Activated naive CD4-positive, alpha-beta T cell treated with anti-CD3 and anti-CD28 coated beads for 36 hours (primary cell): ENCODE measurements at regions not wholly inside any gene's neighbourhood (a gene's known extent, or its start where the extent isn't known, plus 50 kb on each side); places are given as distances from the start of the nearest gene placed in this dataset.

Experiments
- CTCF ChIA-PET: fragments of 350-600 bp; sonication (Branson Sonifier 250); formaldehyde crosslinking; loops from one replicate; lab custom pipeline; 2021; ENCODE audit warnings: antibody characterized with exemption; lab: Charles Lee
- DNase-seq: peaks from one replicate; pipeline ENCODE4 v3.0.0-alpha.2; 2020
- H3K27ac Mint-ChIP-seq: one replicate; pipeline ENCODE4 v1.8.0; 2021; ENCODE audit warnings: mild to moderate bottlenecking, mixed read lengths
- H3K27me3 Mint-ChIP-seq: one replicate; pipeline ENCODE4 v1.8.0; 2021; ENCODE audit warnings: low read depth, mixed read lengths
- H3K36me3 Mint-ChIP-seq: one replicate; pipeline ENCODE4 v1.8.0; 2021; ENCODE audit warnings: low read depth, mixed read lengths
- H3K4me1 Mint-ChIP-seq: one replicate; pipeline ENCODE4 v1.8.0; 2021; ENCODE audit warnings: low read depth, mixed read lengths
- H3K4me3 Mint-ChIP-seq: one replicate; pipeline ENCODE4 v1.8.0; 2021; ENCODE audit warnings: mild to moderate bottlenecking, moderate library complexity, mixed read lengths
- H3K9me3 Mint-ChIP-seq: one replicate; pipeline ENCODE4 v1.8.0; 2021; ENCODE audit warnings: mixed read lengths
- intact Hi-C: fragments of 100-400 bp; cut with micrococcal nuclease; formaldehyde crosslinking; loops from one replicate; pipeline ENCODE4 v1.15.1; 2023

DNA sequence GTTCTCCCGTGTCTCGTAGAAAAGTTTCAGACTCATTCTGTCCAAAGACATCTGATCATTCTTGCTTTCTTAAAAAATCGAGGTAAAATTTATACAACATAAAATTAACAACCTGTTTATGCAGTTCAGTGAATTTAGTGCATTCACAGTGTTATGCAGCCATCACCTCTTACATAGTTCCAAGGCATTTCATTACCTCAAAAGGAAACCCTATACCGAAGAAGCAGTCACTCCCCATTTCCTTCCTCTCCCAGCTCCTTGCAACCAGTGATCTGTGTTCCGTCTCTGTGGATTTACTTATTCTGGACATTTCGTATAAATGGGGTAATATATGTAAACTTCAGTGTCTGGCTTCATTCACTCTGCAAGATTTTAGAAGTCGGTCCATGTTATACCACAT, 103.5 kb upstream of the HS3ST3A1 start:
- CTCF ChIA-PET = no interaction called here
- no peak overlapping the region for H3K27ac Mint-ChIP-seq
- H3K9me3 Mint-ChIP-seq = no peaks in the 10 kb centered on the region

DNA sequence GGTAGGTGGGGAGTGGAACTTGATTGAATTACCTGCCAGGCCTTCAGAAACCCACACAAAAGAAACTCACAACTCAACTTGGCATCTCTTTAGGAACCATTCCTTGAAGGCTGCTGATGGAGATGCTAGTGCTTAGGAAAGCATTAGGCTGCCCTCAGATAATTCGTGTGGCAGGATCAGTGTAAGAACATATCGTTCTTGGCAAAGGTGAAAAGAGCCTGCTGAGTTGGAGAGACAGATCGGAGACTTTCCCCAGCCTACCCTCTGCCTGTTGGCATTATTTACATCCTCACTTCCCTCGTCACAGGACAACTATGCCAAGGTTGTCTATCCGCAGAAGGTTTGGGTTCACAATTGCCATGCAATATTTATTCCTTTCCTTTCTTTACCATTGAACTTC, 120.0 kb upstream of the HS3ST3A1 start:
- intact Hi-C loops = no loop called here
- H3K4me1 Mint-ChIP-seq = no peaks in the 10 kb centered on the region
- H3K9me3 Mint-ChIP-seq = no peaks in the 10 kb centered on the region
- H3K27ac Mint-ChIP-seq = no peak overlapping the region
- H3K27me3 Mint-ChIP-seq = peaks cover 4% of the 10 kb centered on the region
- CTCF ChIA-PET = no interaction called here
- no peak for DNase-seq
- no peaks in the 10 kb centered on the region for H3K36me3 Mint-ChIP-seq
- H3K4me3 Mint-ChIP-seq = no peak overlapping the region

More for the DNA sequence above, 103.5 kb upstream of the HS3ST3A1 start:
- H3K27me3 Mint-ChIP-seq = peaks cover 8% of the 10 kb centered on the region
- H3K4me1 Mint-ChIP-seq = no peaks in the 10 kb centered on the region
- intact Hi-C loops = no loop called here
- DNase-seq = no peak
- no peaks in the 10 kb centered on the region for H3K36me3 Mint-ChIP-seq
- H3K4me3 Mint-ChIP-seq = no peak overlapping the region

DNA sequence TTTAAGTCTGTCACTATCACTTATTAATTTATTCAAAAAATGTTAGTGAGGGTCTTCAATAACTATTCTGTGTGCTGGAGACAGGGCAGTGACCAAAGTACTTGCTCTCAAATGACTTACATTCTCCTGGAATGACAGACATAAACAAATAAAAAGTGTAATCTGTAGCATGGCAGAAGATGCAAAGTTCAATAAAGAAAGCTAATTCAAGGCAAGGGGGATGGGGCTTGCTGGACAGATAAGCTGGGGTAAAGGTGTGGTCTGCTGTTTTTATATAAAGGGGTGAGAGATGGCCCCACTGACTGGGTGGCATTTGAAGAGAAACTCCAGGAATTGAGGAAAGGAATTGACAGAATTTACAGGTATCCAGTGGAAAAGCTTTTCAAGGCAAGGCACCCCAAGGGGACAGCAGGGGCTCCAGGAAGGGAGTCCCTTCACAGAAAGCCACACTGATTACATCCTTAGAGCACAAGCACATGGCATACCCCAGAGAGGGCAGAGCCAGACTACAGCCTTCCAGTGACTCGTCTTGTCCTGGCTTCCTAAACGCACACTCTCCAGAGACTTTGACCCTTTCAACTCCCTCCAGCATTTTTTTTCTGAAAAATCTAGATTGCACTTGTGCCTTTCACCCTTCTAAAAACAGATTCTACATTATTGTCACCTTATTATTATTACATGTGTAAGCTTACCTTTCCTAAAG, 123.7 kb upstream of the HS3ST3A1 start:
- H3K36me3 Mint-ChIP-seq = no peaks in the 10 kb centered on the region
- peaks cover 7% of the 10 kb centered on the region for H3K27me3 Mint-ChIP-seq
- H3K4me3 Mint-ChIP-seq = no peak overlapping the region
- H3K9me3 Mint-ChIP-seq = no peaks in the 10 kb centered on the region
- CTCF ChIA-PET = no interaction called here
- no peak overlapping the region for H3K27ac Mint-ChIP-seq
- intact Hi-C loops = no loop called here
- H3K4me1 Mint-ChIP-seq = no peaks in the 10 kb centered on the region
- no peak for DNase-seq

DNA sequence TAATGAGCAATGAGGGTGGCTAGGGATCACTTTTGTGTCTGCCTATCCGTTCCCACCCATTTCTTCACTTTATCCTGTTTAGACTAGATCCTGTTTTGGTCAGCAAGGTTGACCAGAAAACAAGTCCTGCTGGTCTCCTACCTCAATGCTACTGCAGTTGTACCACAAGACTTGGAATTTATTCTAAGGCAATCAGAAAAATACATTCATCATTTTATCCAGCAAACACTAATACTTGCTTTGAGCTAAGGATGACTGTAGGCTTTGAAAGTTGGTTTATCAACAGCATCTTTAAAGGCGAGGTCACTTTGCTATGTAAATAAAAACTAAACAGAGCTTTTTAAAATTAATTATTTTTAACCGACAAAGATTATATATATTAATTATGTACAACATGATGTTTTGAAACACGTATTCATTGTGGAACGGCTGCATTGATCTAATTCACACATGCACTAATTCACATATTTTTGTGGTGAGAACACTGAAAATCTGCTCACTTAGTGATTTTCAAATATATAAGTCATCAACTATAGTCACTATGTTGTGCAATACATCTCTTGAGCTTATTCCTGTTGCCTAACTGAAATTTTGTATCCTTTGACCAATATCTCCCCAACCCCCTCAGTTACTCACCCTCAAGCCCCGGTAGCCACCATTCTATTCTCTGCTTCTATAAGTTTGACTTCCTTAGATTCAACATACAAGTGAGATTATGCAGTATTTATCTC, 125.9 kb upstream of the HS3ST3A1 start:
- Mint-ChIP-seq H3K27ac (no peak overlapping the region), H3K4me1 (no peaks in the 10 kb centered on the region), H3K36me3 (no peaks in the 10 kb centered on the region), H3K9me3 (peaks cover 2% of the 10 kb centered on the region), H3K27me3 (peaks cover 7% of the 10 kb centered on the region), H3K4me3 (no peak overlapping the region)
- no peak for DNase-seq
- intact Hi-C loops = no loop called here
- CTCF ChIA-PET = no interaction called here

DNA sequence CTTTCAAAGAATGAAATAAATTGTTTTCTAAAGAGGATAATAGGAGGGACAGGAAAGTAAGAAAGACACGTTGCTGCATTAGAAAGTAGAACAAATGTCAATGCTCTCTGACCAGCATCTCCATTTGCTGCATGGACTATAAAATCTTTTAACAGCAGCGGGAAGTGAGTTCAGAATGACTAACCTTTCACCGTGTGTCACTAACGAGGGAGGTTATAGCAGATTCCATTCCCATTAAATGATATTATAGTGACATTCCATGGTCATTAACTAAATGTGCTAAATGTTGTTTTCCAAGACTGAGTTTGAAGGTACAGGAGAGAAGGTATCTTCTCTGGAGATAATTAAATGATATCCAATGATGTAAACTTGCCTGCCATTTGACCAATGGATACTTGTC, 127.1 kb upstream of the HS3ST3A1 start:
- Mint-ChIP-seq H3K27me3 (peaks cover 7% of the 10 kb centered on the region), H3K9me3 (peaks cover 6% of the 10 kb centered on the region), H3K27ac (no peak overlapping the region), H3K4me1 (no peaks in the 10 kb centered on the region), H3K4me3 (no peak overlapping the region), H3K36me3 (no peaks in the 10 kb centered on the region)
- CTCF ChIA-PET = no interaction called here
- DNase-seq = no peak
- intact Hi-C loops = no loop called here

DNA sequence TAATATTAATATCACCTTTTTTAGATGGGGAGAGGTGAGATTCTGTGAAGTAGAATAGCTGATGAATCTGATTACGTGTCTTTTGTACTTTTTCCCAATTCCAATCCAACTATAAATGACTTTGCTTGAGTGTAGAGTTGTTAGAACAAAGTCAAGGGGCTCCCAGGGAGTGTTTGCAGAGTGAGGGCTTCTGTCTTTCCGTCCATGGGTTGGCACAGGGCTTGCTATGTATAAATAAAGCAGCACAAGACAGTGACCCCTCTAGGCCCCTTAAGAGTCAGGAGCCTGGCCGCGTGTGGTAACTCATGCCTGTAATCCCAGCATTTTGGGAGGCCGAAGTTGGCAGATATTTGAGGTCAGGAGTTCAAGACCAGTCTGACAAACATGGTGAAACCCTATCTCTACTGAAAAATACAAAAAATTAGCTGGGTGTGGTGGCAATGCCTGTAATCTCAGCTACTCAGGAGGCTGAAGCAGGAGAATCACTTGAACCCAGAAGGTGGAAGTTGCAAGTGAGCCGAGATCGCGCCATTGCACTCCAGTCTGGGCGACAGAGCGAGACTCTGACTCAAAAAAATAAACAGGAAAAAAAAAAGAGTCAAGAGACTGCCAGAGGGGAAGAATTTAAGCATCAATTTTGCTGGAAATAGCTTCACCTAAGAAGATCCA, 127.9 kb upstream of the HS3ST3A1 start:
- Mint-ChIP-seq H3K36me3 (no peaks in the 10 kb centered on the region), H3K4me1 (no peaks in the 10 kb centered on the region), H3K27ac (no peak overlapping the region), H3K4me3 (no peak overlapping the region), H3K9me3 (peaks cover 6% of the 10 kb centered on the region), H3K27me3 (peaks cover 7% of the 10 kb centered on the region)
- intact Hi-C loops = no loop called here
- no peak for DNase-seq
- CTCF ChIA-PET = no interaction called here

DNA sequence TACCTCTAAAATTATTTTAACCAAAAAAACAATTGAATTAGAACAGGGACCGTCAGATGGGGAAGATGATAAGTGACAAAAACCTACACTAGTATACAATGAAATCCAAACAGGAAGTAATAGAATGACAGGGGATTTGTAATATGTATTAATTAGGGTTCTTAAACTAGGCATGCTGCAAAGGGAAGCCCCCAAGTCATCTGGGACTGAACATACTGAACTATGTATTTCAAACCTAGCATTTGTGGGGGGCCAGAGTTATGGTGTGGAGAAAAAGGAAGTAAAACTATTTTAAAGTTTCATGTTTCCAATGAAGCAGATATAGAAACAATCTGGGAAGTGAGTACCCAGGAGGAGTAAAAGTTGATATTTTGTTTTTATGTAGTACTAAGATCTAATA, 133.2 kb upstream of the HS3ST3A1 start:
- Mint-ChIP-seq H3K36me3 (no peaks in the 10 kb centered on the region), H3K9me3 (peaks cover 6% of the 10 kb centered on the region), H3K4me3 (no peak overlapping the region), H3K27ac (no peak overlapping the region), H3K27me3 (peaks cover 2% of the 10 kb centered on the region), H3K4me1 (no peaks in the 10 kb centered on the region)
- DNase-seq = no peak
- CTCF ChIA-PET = no interaction called here
- intact Hi-C loops = no loop called here

DNA sequence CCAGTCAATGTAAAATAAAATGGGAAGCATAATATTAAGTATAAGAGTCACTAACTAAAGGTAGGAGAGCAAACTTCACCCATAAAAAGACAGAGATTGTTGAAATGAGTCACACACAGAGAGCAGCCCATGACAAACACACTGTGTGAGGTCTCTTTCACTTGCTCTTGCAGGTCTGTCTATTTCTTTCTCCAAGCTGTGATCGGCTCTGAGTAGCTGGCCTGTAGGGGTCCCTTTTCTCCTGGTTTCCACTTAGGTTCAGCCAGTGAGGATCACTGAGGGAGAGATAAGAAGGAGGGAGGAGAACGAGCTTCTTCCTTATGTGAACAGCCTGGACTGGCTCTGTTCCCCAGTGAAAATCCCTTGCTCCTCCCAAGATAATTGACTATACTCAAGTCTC, 133.7 kb upstream of the HS3ST3A1 start:
- H3K9me3 Mint-ChIP-seq = peaks cover 6% of the 10 kb centered on the region
- intact Hi-C loops = no loop called here
- no peaks in the 10 kb centered on the region for H3K36me3 Mint-ChIP-seq
- DNase-seq = no peak
- CTCF ChIA-PET = no interaction called here
- H3K27me3 Mint-ChIP-seq = peaks cover 2% of the 10 kb centered on the region
- no peak overlapping the region for H3K4me3 Mint-ChIP-seq
- no peak overlapping the region for H3K27ac Mint-ChIP-seq
- no peaks in the 10 kb centered on the region for H3K4me1 Mint-ChIP-seq

DNA sequence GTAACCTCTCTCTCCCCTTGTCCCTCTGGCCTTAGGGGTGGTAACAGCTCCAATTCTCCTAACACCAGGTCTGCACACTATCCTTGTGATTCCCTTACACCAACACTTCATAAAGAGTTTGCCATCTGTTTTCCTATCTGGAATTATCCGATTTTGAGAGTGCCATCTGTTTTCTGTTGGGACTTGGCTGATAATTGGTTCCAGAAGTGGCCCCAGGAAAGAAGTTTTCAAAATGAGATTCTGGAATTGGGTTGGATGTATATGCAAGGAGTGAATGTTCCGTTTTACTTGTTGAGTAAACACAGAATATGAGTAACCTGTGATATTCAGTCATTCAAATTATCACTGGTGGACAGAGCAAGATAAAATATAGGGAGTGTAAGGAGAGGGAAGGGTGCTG, 134.1 kb upstream of the HS3ST3A1 start:
- Mint-ChIP-seq H3K27ac (no peak overlapping the region), H3K9me3 (peaks cover 6% of the 10 kb centered on the region), H3K27me3 (peaks cover 2% of the 10 kb centered on the region), H3K4me3 (no peak overlapping the region), H3K36me3 (no peaks in the 10 kb centered on the region), H3K4me1 (no peaks in the 10 kb centered on the region)
- no peak for DNase-seq
- intact Hi-C loops = no loop called here
- CTCF ChIA-PET = no interaction called here

DNA sequence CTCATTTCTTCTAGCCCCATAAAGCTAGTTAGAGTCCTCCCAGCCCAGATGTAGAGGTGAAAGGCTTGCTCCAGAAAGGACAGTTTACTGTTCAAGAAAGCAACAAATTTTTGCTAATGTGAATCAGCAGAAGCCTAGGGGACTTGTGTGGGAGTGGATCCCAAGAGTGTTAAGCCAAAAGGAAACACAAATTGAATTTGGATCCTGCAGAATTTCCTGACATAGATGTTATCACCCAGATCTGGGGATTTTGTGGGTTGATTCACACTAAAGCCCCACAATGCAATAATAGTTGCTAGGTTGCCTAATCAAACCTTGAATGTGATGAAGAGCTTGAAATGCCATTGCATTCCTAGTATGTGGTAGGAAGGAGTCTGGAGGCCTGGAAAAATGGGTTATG, 135.2 kb upstream of the HS3ST3A1 start:
- no peak for DNase-seq
- intact Hi-C loops = no loop called here
- no peak overlapping the region for H3K4me3 Mint-ChIP-seq
- H3K9me3 Mint-ChIP-seq = peaks cover 6% of the 10 kb centered on the region
- H3K4me1 Mint-ChIP-seq = no peaks in the 10 kb centered on the region
- H3K27ac Mint-ChIP-seq = no peak overlapping the region
- H3K36me3 Mint-ChIP-seq = no peaks in the 10 kb centered on the region
- CTCF ChIA-PET = no interaction called here
- peaks cover 2% of the 10 kb centered on the region for H3K27me3 Mint-ChIP-seq

DNA sequence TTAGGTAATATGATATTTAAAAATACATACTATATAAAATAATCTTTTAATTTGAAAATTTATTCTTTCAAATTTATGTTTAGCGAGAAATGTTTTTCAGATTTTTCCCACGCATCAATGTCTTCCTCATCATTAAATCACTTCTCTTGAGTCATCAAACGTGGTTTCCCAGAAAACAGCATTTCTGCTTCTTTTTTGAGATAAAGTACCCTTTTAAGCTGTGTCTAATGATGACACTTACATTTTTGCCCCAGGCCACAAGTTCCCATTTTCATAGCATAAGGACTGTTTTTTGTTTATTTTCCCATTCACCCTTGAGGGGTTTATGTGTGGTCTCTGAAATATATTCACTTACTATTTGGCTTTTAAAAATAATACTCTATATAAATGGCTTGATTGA, 139.0 kb upstream of the HS3ST3A1 start:
- CTCF ChIA-PET = no interaction called here
- peaks cover 2% of the 10 kb centered on the region for H3K27me3 Mint-ChIP-seq
- intact Hi-C loops = no loop called here
- H3K36me3 Mint-ChIP-seq = no peaks in the 10 kb centered on the region
- no peak overlapping the region for H3K27ac Mint-ChIP-seq
- no peak for DNase-seq
- no peaks in the 10 kb centered on the region for H3K9me3 Mint-ChIP-seq
- H3K4me3 Mint-ChIP-seq = no peak overlapping the region
- H3K4me1 Mint-ChIP-seq = no peaks in the 10 kb centered on the region

DNA sequence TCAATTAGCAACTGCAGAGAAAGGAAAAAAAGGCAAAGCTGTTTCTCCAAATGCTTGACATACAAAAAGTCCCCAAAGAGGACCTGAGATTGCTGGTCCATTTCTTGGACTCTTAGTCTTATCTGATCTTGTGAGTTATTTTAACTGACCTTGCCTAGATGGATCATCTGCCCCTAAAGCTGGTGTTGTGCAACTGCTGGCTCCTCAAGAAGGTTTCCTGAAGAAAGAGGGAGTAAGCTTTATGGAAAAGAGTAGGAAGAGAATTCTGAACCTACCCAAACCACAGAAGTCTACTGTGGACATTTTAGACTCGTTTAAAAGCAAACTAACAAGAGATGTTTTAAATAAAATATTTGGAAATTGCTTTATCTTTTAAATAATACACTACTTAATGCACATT, 140.0 kb upstream of the HS3ST3A1 start:
- Mint-ChIP-seq H3K4me3 (no peak overlapping the region), H3K27me3 (peaks cover 2% of the 10 kb centered on the region), H3K4me1 (no peaks in the 10 kb centered on the region), H3K9me3 (no peaks in the 10 kb centered on the region), H3K27ac (no peak overlapping the region), H3K36me3 (no peaks in the 10 kb centered on the region)
- CTCF ChIA-PET = interaction anchor here (0.6 kb wide), 1 partner anchor 660 kb away, joined by 3 read pairs; no protein-coding TSS in a partner anchor
- intact Hi-C loops = no loop called here
- DNase-seq = no peak

DNA sequence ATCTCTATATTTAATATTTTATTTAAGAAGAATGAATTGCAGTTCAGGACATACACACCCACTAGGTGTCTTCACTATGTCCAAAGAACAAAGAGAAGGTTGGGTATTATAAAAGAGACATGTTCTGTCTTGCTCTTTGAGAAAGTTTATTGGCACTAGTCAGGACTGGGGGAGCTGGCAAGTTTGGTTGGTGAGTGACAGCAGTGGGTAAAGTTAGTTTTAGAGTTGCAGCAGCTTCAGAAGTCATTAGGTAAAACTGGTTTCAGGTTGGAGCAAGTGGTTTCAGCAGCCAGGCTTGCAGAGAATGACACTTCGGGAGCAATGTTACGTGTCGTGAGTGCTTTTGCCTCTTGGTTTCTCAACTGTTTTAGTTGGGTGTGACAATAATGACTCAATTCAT, 142.2 kb upstream of the HS3ST3A1 start:
- no peak overlapping the region for H3K4me3 Mint-ChIP-seq
- H3K27ac Mint-ChIP-seq = no peak overlapping the region
- no peaks in the 10 kb centered on the region for H3K27me3 Mint-ChIP-seq
- no peaks in the 10 kb centered on the region for H3K4me1 Mint-ChIP-seq
- intact Hi-C loops = no loop called here
- H3K9me3 Mint-ChIP-seq = no peaks in the 10 kb centered on the region
- H3K36me3 Mint-ChIP-seq = no peaks in the 10 kb centered on the region
- CTCF ChIA-PET = no interaction called here
- no peak for DNase-seq
